ENCODE measurements at regions not wholly inside any gene's neighbourhood (a gene's known extent, or its start where the extent isn't known, plus 50 kb on each side); places are given as distances from the start of the nearest gene placed in this dataset.

GRCh38 chr18:28946471-28946870 lies 769.5 kb upstream of the CDH2 start:
- ATAC-seq = no peak
- no peaks in the 10 kb centered on the region for H3K27me3 ChIP-seq
- no peak overlapping the region for H3K27ac ChIP-seq
- WGBS, 2 donors (ENCODE audit: low coverage in 1 of 2) = 24 to 39% methylated on average over 1 of the region's 1 CpG
- no peak for TF ChIP-seq CTCF (IDR thresholded peaks at IDR 0.05)
- no peak for TF ChIP-seq POLR2AphosphoS5 (IDR thresholded peaks at IDR 0.05)
- no peaks in the 10 kb centered on the region for H3K9me3 ChIP-seq
- no peaks in the 10 kb centered on the region for H3K4me1 ChIP-seq
- H3K4me3 ChIP-seq = no peak overlapping the region
- H3K36me3 ChIP-seq = no peaks in the 10 kb centered on the region

- 87 to 97% methylated on average over 2 of the region's 2 CpGs for WGBS, 2 donors (ENCODE audit: low coverage in 1 of 2)
- Histone ChIP-seq H3K9me3 (no peaks in the 10 kb centered on the region), H3K27me3 (no peaks in the 10 kb centered on the region), H3K36me3 (no peaks in the 10 kb centered on the region), H3K4me1 (no peaks in the 10 kb centered on the region), H3K4me3 (no peak overlapping the region), H3K27ac (no peak overlapping the region)
- TF ChIP-seq POLR2A (IDR thresholded peaks at IDR 0.05) = no peak
- no peak for TF ChIP-seq EP300 (IDR thresholded peaks at IDR 0.05)
- no peak for TF ChIP-seq POLR2AphosphoS5 (IDR thresholded peaks at IDR 0.05)
- TF ChIP-seq CTCF (IDR thresholded peaks at IDR 0.05) = no peak
- no peak for ATAC-seq
Measured at GRCh38 chr18:28922936-28923335, 746.0 kb upstream of the CDH2 start.

GRCh38 chr18:28916456-28916855 lies 739.5 kb upstream of the CDH2 start:
- TF ChIP-seq POLR2AphosphoS5 (IDR thresholded peaks at IDR 0.05) (no peak), EP300 (IDR thresholded peaks at IDR 0.05) (no peak), CTCF (IDR thresholded peaks at IDR 0.05) (no peak), POLR2A (IDR thresholded peaks at IDR 0.05) (no peak)

GRCh38 chr18:28905509-28905908 lies 728.6 kb upstream of the CDH2 start:
- H3K4me3 ChIP-seq = no peak overlapping the region
- no peaks in the 10 kb centered on the region for H3K27me3 ChIP-seq
- TF ChIP-seq POLR2A (IDR thresholded peaks at IDR 0.05) (no peak), EP300 (IDR thresholded peaks at IDR 0.05) (no peak), POLR2AphosphoS5 (IDR thresholded peaks at IDR 0.05) (no peak), CTCF (IDR thresholded peaks at IDR 0.05) (no peak)
- H3K27ac ChIP-seq = no peak overlapping the region
- no peaks in the 10 kb centered on the region for H3K9me3 ChIP-seq
- H3K36me3 ChIP-seq = no peaks in the 10 kb centered on the region
- 44% methylated on average over 1 of the region's 1 CpG; no CpG with 5 or more reads in 1 of the 2 donors for WGBS, 2 donors (ENCODE audit: low coverage in 1 of 2)
- no peaks in the 10 kb centered on the region for H3K4me1 ChIP-seq
- ATAC-seq = no peak

More at GRCh38 chr18:28916456-28916855, 739.5 kb upstream of the CDH2 start:
- Histone ChIP-seq H3K27ac (no peak overlapping the region), H3K36me3 (no peaks in the 10 kb centered on the region), H3K4me3 (no peak overlapping the region), H3K4me1 (no peaks in the 10 kb centered on the region), H3K9me3 (peaks cover 0 to 8% (median 0%) of the 10 kb centered on the region in 3 donors), H3K27me3 (no peaks in the 10 kb centered on the region)
- ATAC-seq = no peak

GRCh38 chr18:28904789-28905364 lies 727.9 kb upstream of the CDH2 start:
- no peak for ATAC-seq

More at GRCh38 chr18:28904789-28905364, 727.9 kb upstream of the CDH2 start:
- TF ChIP-seq POLR2AphosphoS5 (IDR thresholded peaks at IDR 0.05) (no peak), POLR2A (IDR thresholded peaks at IDR 0.05) (no peak), CTCF (IDR thresholded peaks at IDR 0.05) (no peak), EP300 (IDR thresholded peaks at IDR 0.05) (no peak)
- H3K27me3 ChIP-seq = no peaks in the 10 kb centered on the region
- H3K36me3 ChIP-seq = no peaks in the 10 kb centered on the region
- 20 to 71% methylated on average over 1 of the region's 1 CpG for WGBS, 2 donors (ENCODE audit: low coverage in 1 of 2)
- H3K4me3 ChIP-seq = no peak overlapping the region
- no peaks in the 10 kb centered on the region for H3K4me1 ChIP-seq
- no peak overlapping the region for H3K27ac ChIP-seq
- H3K9me3 ChIP-seq = no peaks in the 10 kb centered on the region
